C4-2B (cell line): ENCODE measurements at regions not wholly inside any gene's neighbourhood (a gene's known extent, or its start where the extent isn't known, plus 50 kb on each side); places are given as distances from the start of the nearest gene placed in this dataset.
A peak's percentile ranks its signal among the peaks of the same experiment; 100 is the strongest.

Source experiments
- H3K27ac ChIP-seq: fragments of 450-650 bp; 2 replicates; pipeline ENCODE4 v1.5.1; 2017
- ZFX ChIP-seq: fragments of 450-650 bp; IDR thresholded peaks from 2 replicates; pipeline ENCODE4 v1.6.1; 2017
- TF ChIP-seq, protein P1 (sequence below): fragments of 450-650 bp; conservative IDR thresholded peaks from 2 replicates; pipeline ENCODE4 v1.5.1; 2017; ENCODE audit warnings: mild to moderate bottlenecking

GRCh38 chr2:122927710-122928557 is 1097.2 kb upstream of the CNTNAP5 start:
- TF ChIP-seq, protein P1, sequence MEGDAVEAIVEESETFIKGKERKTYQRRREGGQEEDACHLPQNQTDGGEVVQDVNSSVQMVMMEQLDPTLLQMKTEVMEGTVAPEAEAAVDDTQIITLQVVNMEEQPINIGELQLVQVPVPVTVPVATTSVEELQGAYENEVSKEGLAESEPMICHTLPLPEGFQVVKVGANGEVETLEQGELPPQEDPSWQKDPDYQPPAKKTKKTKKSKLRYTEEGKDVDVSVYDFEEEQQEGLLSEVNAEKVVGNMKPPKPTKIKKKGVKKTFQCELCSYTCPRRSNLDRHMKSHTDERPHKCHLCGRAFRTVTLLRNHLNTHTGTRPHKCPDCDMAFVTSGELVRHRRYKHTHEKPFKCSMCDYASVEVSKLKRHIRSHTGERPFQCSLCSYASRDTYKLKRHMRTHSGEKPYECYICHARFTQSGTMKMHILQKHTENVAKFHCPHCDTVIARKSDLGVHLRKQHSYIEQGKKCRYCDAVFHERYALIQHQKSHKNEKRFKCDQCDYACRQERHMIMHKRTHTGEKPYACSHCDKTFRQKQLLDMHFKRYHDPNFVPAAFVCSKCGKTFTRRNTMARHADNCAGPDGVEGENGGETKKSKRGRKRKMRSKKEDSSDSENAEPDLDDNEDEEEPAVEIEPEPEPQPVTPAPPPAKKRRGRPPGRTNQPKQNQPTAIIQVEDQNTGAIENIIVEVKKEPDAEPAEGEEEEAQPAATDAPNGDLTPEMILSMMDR, result no peak
- no peak for TF ChIP-seq ZFX
- no peak overlapping the region for H3K27ac ChIP-seq

DNA sequence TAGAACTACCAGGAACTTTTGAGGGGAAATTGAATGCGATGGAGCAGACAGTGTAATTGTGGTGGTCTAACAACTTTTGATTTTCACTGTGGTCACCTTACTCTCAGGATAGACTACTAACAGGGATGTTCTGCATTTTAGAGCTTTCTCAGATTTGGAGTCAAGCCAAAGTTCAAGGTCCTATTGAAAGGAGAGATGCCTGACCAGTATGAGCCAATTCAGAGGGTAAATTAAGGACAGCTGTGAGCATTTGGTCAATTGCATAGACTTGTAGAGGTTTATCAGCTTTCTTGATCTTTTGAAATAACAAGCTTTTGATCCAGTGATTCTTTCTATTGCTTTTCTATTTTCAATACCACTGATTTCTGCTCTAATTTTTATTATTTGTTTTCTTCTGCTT is 1095.7 kb upstream of the CNTNAP5 start:
- TF ChIP-seq, protein P1, result no peak
- no peak for TF ChIP-seq ZFX
- no peak overlapping the region for H3K27ac ChIP-seq

DNA sequence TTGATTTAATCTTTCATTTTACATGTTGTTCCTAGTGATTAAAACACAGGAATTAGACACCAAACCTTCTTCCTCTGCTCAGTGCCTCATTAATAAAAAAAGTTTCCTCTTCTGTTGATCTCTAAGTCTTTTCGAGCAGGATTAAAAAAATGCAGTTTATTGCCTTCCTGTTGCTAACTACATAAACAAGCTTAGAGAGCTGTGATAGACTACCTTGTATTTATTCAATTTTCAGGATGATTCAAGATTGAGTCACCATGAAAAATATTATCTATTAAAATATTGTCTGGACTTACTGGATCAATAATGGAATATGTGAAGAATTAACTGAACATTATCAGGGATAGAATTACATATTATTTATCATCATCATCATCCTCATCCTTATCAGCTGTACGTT is 1089.6 kb upstream of the CNTNAP5 start:
- no peak for TF ChIP-seq ZFX
- TF ChIP-seq, protein P1, result no peak
- no peak overlapping the region for H3K27ac ChIP-seq

DNA sequence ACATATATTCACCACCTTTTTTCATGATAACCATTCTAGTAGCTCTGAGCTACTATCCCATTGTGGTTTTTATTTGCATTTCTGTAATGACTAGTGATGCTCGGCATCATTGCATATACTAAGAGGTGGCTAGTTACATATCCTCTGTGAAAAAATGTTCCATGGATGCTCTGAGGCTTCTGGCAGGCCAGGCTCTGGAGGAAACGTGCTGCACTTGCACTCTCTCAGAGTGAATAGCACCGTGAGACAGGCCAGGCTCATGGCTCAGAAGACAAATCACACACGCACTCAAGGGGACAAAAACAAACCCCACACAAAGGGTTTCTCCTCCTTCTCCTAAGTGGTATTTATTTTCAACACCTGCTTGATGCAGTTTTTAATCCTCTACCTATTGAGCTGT is 1085.3 kb upstream of the CNTNAP5 start:
- no peak overlapping the region for H3K27ac ChIP-seq
- TF ChIP-seq, protein P1, result no peak
- TF ChIP-seq ZFX, result no peak

DNA sequence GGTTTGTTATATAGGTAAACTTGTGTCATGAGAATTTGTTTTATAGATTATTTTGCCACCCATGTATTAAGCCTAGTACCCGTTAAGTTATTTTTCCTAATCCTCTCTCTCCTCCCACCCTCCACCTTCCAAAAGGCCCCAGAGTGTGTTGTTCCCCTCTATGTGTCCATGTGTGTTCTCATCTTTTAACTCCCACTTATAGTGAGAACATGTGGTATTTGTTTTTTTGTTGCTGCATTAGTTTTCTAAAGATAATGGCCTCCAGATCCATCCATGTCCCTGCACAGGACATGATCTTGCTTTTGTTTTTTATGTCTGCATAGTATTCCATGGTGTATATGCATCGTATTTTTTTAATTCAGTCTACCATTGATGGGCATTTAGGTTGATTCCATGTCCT is 1075.6 kb upstream of the CNTNAP5 start:
- no peak for TF ChIP-seq ZFX
- TF ChIP-seq, protein P1, result no peak
- H3K27ac ChIP-seq, result no peak overlapping the region

DNA sequence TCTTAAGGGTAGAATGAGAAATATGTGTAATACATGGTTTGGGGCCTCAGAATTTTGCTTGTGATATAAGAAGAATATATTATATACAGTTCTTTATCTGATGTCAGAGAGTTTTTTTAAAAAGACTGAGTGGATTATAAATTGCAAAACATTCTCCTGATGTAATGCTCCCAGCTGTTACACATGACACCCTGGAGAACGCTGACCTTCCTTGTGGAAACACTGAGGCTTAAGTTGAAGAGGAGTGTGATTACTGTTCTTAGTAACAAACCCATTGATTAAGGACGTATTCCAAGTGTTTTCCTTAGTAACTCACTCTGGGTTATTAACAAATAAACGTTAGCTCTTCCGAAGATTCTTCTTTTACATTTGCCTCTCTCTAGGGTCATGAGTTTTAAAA is 1069.3 kb upstream of the CNTNAP5 start:
- no peak overlapping the region for H3K27ac ChIP-seq
- TF ChIP-seq, protein P1, result no peak
- no peak for TF ChIP-seq ZFX

GRCh38 chr2:122960759-122961641 is 1064.1 kb upstream of the CNTNAP5 start:
- TF ChIP-seq, protein P1, result peak; percentile 25
- no peak for TF ChIP-seq ZFX
- H3K27ac ChIP-seq, result no peak overlapping the region
